B cell (primary cell): ENCODE measurements at regions not wholly inside any gene's neighbourhood (a gene's known extent, or its start where the extent isn't known, plus 50 kb on each side); places are given as distances from the start of the nearest gene placed in this dataset.

Experiments
- ATAC-seq: fragments of 200-7000 bp; cut with Tn5 transposase; one replicate; pipeline ENCODE4 v1.10.0; 2021; ENCODE audit warnings: low read depth, mild to moderate bottlenecking, moderate number of reproducible peaks, moderate library complexity
- CTCF ChIA-PET: fragments of 350-600 bp; sonication (Branson Sonifier 250); formaldehyde crosslinking; loops from one replicate; lab custom pipeline; 2021; ENCODE audit warnings: antibody characterized with exemption, inconsistent platforms; lab: Charles Lee
- POLR2A ChIA-PET: fragments of 350-600 bp; sonication (Branson Sonifier 250); formaldehyde crosslinking; loops from one replicate; lab custom pipeline; 2021; ENCODE audit warnings: antibody characterized with exemption; lab: Charles Lee
- DNase-seq: peaks from one replicate; pipeline ENCODE4 v3.0.0; 2013
- H2AFZ ChIP-seq: 2 replicates; pipeline ENCODE4 v1.6.1; 2012; ENCODE audit warnings: mild to moderate bottlenecking, low read depth, low read length; ENCODE audit not compliant: insufficient read depth, poor library complexity, severe bottlenecking
- H3K27ac ChIP-seq, 2 donors: 1 replicate in 1 of 2; 2 replicates in 1 of 2; pipeline ENCODE4 v1.5.1; 2012 to 2013; ENCODE audit warnings: low read length in 2 of 2, mild to moderate bottlenecking in 2 of 2, moderate library complexity in 1 of 2
- H3K27me3 ChIP-seq, 4 experiments: fragments of 200-600 bp in 1 of 4; sonication (generic) in 1 of 4; replicated peaks in 1 of 4; 1 replicate in 2 of 4; 2 replicates in 2 of 4; pipeline versions ENCODE4 v1.6.1 to v1.7.0; 2013 to 2016; ENCODE audit warnings: low read length in 3 of 4, mild to moderate bottlenecking in 2 of 4, mixed read lengths in 1 of 4, moderate library complexity in 1 of 4; ENCODE audit not compliant: insufficient read depth in 4 of 4, control insufficient read depth in 3 of 4; ENCODE audit errors: control extremely low read depth in 1 of 4
- H3K36me3 ChIP-seq, 2 experiments: replicated peaks in 1 of 2; 1 replicate in 1 of 2; 2 replicates in 1 of 2; pipeline versions ENCODE4 v1.6.1 to v1.7.1; 2013; ENCODE audit warnings: low read length in 1 of 2; ENCODE audit not compliant: insufficient read depth in 2 of 2, control insufficient read depth in 1 of 2; ENCODE audit errors: control extremely low read depth in 1 of 2, extremely low read depth in 1 of 2
- H3K4me1 ChIP-seq, 2 donors: fragments of 200-600 bp in 1 of 2; sonication (generic) in 1 of 2; 1 replicate in 1 of 2; 2 replicates in 1 of 2; pipeline versions ENCODE4 v1.5.1 to v1.6.1; 2013 to 2017; ENCODE audit warnings: low read length in 2 of 2; ENCODE audit not compliant: control insufficient read depth in 2 of 2, insufficient read depth in 2 of 2
- H3K4me2 ChIP-seq: replicated peaks from 2 replicates; pipeline ENCODE3; 2012; ENCODE audit warnings: mild to moderate bottlenecking, low read depth, low read length; ENCODE audit not compliant: poor library complexity, severe bottlenecking
- H3K4me3 ChIP-seq, 5 experiments: fragments of 200-600 bp in 1 of 5; sonication (generic) in 1 of 5; 1 replicate in 3 of 5; 2 replicates in 2 of 5; pipeline versions ENCODE4 v1.5.1 to v1.7.0; 2011 to 2016; ENCODE audit warnings: low read length in 4 of 5, mild to moderate bottlenecking in 4 of 5, low read depth in 2 of 5, control low read depth in 1 of 5, moderate library complexity in 1 of 5; ENCODE audit not compliant: insufficient read depth in 1 of 5; ENCODE audit errors: control extremely low read depth in 1 of 5, extremely low read depth in 1 of 5
- H3K79me2 ChIP-seq: fragments of 200-600 bp; sonication (generic); one replicate; pipeline ENCODE4 v1.6.0; 2016; ENCODE audit warnings: low read length; ENCODE audit not compliant: control insufficient read depth, insufficient read depth
- H3K9ac ChIP-seq: fragments of 200-600 bp; sonication (generic); 2 replicates; pipeline ENCODE4 v1.6.1; 2017; ENCODE audit warnings: mild to moderate bottlenecking, low read length, moderate library complexity
- H3K9me3 ChIP-seq, 3 donors: one replicate each; pipeline versions ENCODE4 v1.6.1 to v1.7.1; 2013; ENCODE audit warnings: low read length in 2 of 3; ENCODE audit not compliant: control insufficient read depth in 2 of 3, insufficient read depth in 1 of 3; ENCODE audit errors: control extremely low read depth in 1 of 3
- H4K20me1 ChIP-seq: 2 replicates; pipeline ENCODE4 v1.6.0; 2012; ENCODE audit warnings: mild to moderate bottlenecking, low read length; ENCODE audit not compliant: insufficient read depth, control insufficient read depth, poor library complexity, severe bottlenecking
- H3K27ac Mint-ChIP-seq: one replicate; pipeline ENCODE4 v1.8.0; 2021; ENCODE audit warnings: mixed read lengths
- H3K27me3 Mint-ChIP-seq: one replicate; pipeline ENCODE4 v1.8.0; 2021; ENCODE audit warnings: mixed read lengths
- H3K4me1 Mint-ChIP-seq: one replicate; pipeline ENCODE4 v1.8.0; 2021; ENCODE audit warnings: mixed read lengths
- H3K4me3 Mint-ChIP-seq: one replicate; pipeline ENCODE4 v1.8.0; 2021; ENCODE audit warnings: mixed read lengths
- H3K9me3 Mint-ChIP-seq: one replicate; pipeline ENCODE4 v1.8.0; 2022; ENCODE audit warnings: mixed read lengths; ENCODE audit not compliant: insufficient read depth
- CTCF ChIP-seq: fragments of 200-600 bp; IDR thresholded peaks from one replicate; pipeline ENCODE4 v1.8.0; 2022; ENCODE audit warnings: antibody characterized with exemption, mild to moderate bottlenecking
- EZH2 ChIP-seq: IDR thresholded peaks from 2 replicates; pipeline ENCODE4 v1.6.1; 2012; ENCODE audit warnings: borderline replicate concordance, low read depth, mild to moderate bottlenecking, moderate library complexity, low read length; ENCODE audit not compliant: insufficient read depth, poor library complexity, severe bottlenecking
- WGBS: methylation state at CpG from one replicate; pipeline ENCODE4 v1.1.5; 2013; ENCODE audit warnings: missing lambda C conversion rate; ENCODE audit not compliant: insufficient coverage; 5-methylcytosine and 5-hydroxymethylcytosine counted together
- intact Hi-C: fragments of 100-400 bp; cut with micrococcal nuclease; formaldehyde crosslinking; loops from one replicate; pipeline ENCODE4 v1.10.0; 2022

GRCh38 chr16:64384636-64385035, 737.2 kb downstream of the CDH11 start:
- H3K4me2 ChIP-seq: no peak overlapping the region
- no peak overlapping the region for H3K9ac ChIP-seq
- peaks cover 1 to 14% (median 2%) of the 10 kb centered on the region in 3 donors for H3K9me3 ChIP-seq
- H3K27ac ChIP-seq: no peak overlapping the region
- WGBS: no CpG with 5 or more reads among the region's 4 CpGs
- ATAC-seq (no peak), DNase-seq (no peak)
- H3K4me3 ChIP-seq: no peak overlapping the region
- CTCF ChIA-PET: no interaction called here
- Mint-ChIP-seq H3K4me3 (no peak overlapping the region), H3K4me1 (no peaks in the 10 kb centered on the region), H3K27me3 (no peaks in the 10 kb centered on the region), H3K27ac (no peak overlapping the region), H3K9me3 (peaks cover 3% of the 10 kb centered on the region)
- no peaks in the 10 kb centered on the region for H3K79me2 ChIP-seq
- intact Hi-C loops: no loop called here
- H3K4me1 ChIP-seq: no peaks in the 10 kb centered on the region
- no peaks in the 10 kb centered on the region for H3K36me3 ChIP-seq
- no peaks in the 10 kb centered on the region for H3K27me3 ChIP-seq
- TF ChIP-seq EZH2 (no peak), CTCF (no peak)
- no peaks in the 10 kb centered on the region for H4K20me1 ChIP-seq
- no peak overlapping the region for H2AFZ ChIP-seq
- POLR2A ChIA-PET: no interaction called here

GRCh38 chr16:64381979-64382378, 739.9 kb downstream of the CDH11 start:
- WGBS: 82% methylated on average over 4 of the region's 4 CpGs
- TF ChIP-seq EZH2 (no peak), CTCF (no peak)
- no peak overlapping the region for H3K4me3 ChIP-seq
- H3K9me3 Mint-ChIP-seq: peaks cover 2% of the 10 kb centered on the region
- H3K36me3 ChIP-seq: no peaks in the 10 kb centered on the region
- no peaks in the 10 kb centered on the region for H4K20me1 ChIP-seq
- no peaks in the 10 kb centered on the region for H3K4me1 Mint-ChIP-seq
- H3K4me2 ChIP-seq: no peak overlapping the region
- ATAC-seq (no peak), DNase-seq (no peak)
- no peak overlapping the region for H3K27ac Mint-ChIP-seq
- H3K4me3 Mint-ChIP-seq: no peak overlapping the region
- H3K79me2 ChIP-seq: no peaks in the 10 kb centered on the region
- ChIA-PET CTCF (no interaction called here), POLR2A (no interaction called here)
- no peak overlapping the region for H2AFZ ChIP-seq
- H3K27me3 Mint-ChIP-seq: no peaks in the 10 kb centered on the region
- intact Hi-C loops: no loop called here
- no peaks in the 10 kb centered on the region for H3K4me1 ChIP-seq
- no peaks in the 10 kb centered on the region for H3K27me3 ChIP-seq
- H3K9ac ChIP-seq: no peak overlapping the region
- H3K27ac ChIP-seq: no peak overlapping the region
- H3K9me3 ChIP-seq: peaks cover 0 to 14% (median 2%) of the 10 kb centered on the region in 3 donors
